ENCODE measurements at regions not wholly inside any gene's neighbourhood (a gene's known extent, or its start where the extent isn't known, plus 50 kb on each side); places are given as distances from the start of the nearest gene placed in this dataset.

DNA sequence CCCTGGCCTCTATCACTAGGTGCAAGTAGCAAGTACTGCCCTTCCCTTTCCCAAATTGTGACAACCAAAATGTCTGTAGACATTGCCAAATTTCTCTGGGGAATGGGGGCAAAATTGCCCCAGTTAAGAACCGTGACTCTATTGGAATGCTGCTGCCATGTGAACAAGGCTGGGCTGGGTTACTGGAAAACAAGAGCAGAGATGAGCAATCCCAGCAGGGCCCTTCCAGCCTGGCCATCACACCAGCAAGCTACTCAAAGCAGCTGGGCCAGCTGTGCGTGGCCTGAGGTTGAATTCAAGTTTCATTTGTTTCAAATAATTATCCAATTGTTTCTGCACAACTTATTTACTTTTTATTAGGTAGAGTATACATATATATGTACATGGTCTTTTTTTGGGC lies 103.4 kb upstream of the PKP2 start:
- TF ChIP-seq, protein P1, sequence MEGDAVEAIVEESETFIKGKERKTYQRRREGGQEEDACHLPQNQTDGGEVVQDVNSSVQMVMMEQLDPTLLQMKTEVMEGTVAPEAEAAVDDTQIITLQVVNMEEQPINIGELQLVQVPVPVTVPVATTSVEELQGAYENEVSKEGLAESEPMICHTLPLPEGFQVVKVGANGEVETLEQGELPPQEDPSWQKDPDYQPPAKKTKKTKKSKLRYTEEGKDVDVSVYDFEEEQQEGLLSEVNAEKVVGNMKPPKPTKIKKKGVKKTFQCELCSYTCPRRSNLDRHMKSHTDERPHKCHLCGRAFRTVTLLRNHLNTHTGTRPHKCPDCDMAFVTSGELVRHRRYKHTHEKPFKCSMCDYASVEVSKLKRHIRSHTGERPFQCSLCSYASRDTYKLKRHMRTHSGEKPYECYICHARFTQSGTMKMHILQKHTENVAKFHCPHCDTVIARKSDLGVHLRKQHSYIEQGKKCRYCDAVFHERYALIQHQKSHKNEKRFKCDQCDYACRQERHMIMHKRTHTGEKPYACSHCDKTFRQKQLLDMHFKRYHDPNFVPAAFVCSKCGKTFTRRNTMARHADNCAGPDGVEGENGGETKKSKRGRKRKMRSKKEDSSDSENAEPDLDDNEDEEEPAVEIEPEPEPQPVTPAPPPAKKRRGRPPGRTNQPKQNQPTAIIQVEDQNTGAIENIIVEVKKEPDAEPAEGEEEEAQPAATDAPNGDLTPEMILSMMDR (IDR thresholded peaks at IDR 0.05): no peak
- no peak for TF ChIP-seq POLR2A (IDR thresholded peaks at IDR 0.05)
- TF ChIP-seq POLR2AphosphoS5 (IDR thresholded peaks at IDR 0.05): no peak

Measured in prostate gland (tissue), 2 donors.